ENCODE measurements at regions not wholly inside any gene's neighbourhood (a gene's known extent, or its start where the extent isn't known, plus 50 kb on each side); places are given as distances from the start of the nearest gene placed in this dataset.

- TF ChIP-seq USF2 (IDR thresholded peaks at IDR 0.05; ENCODE audit: borderline replicate concordance, low read depth, low read length) (no peak), GATA2 (CRISPR knock-in tag; IDR thresholded peaks at IDR 0.05) (no peak), GABPA (IDR thresholded peaks at IDR 0.05; ENCODE audit: low read depth) (no peak)
Observed at GRCh38 chr5:28164568-28164967, 1126.2 kb upstream of the CDH9 start (continued).

- H3K36me3 ChIP-seq (replicated peaks in 1 of 2; ENCODE audit: control insufficient read depth in 1 of 2, insufficient read depth in 2 of 2, low read length in 1 of 2): no peaks in the 10 kb centered on the region
- no peak overlapping the region for H3K4me3 ChIP-seq (ENCODE audit: low read depth in 2 of 2, low read length in 1 of 2)
- H3K9me3 ChIP-seq: no peaks in the 10 kb centered on the region
- H3K27me3 ChIP-seq (ENCODE audit: insufficient read depth): no peaks in the 10 kb centered on the region
- no peak overlapping the region for H3K9ac ChIP-seq
- no peaks in the 10 kb centered on the region for H3F3A ChIP-seq (replicated peaks; ENCODE audit: insufficient read depth)
- no peaks in the 10 kb centered on the region for H3K79me2 ChIP-seq (ENCODE audit: insufficient read depth)
- H4K20me1 ChIP-seq (ENCODE audit: insufficient read depth): no peaks in the 10 kb centered on the region
- DNase-seq: no peak
- H3K27ac ChIP-seq (ENCODE audit: low read depth in 2 of 2, low read length in 1 of 2): no peak overlapping the region
- no peaks in the 10 kb centered on the region for H3K4me1 ChIP-seq (ENCODE audit: control insufficient read depth in 1 of 2, insufficient read depth in 2 of 2, low read depth in 1 of 2, low read length in 1 of 2)
- WGBS (ENCODE audit: low lambda C conversion rate): 43% methylated on average over 6 of the region's 6 CpGs
- no peaks in the 10 kb centered on the region for H3K9me2 ChIP-seq
- H3K4me2 ChIP-seq: no peak overlapping the region
- ChIA-PET POLR2A (no interaction called here), CTCF (no interaction called here)
- no peak overlapping the region for H2AFZ ChIP-seq (ENCODE audit: low read depth)
- TF ChIP-seq RCOR1 (IDR thresholded peaks at IDR 0.05; ENCODE audit: low read length): no peak
- no peak for TF ChIP-seq RAD21 (IDR thresholded peaks at IDR 0.05; ENCODE audit: low read length)
- no peak for TF ChIP-seq NFIC (IDR thresholded peaks at IDR 0.05; ENCODE audit: borderline replicate concordance)
- TF ChIP-seq RXRA (IDR thresholded peaks at IDR 0.05; ENCODE audit: borderline replicate concordance, low read depth): no peak
- no peak for TF ChIP-seq FOXM1 (IDR thresholded peaks at IDR 0.05; ENCODE audit: low read depth)
- no peak for TF ChIP-seq JUND (IDR thresholded peaks at IDR 0.05)
- no peak for TF ChIP-seq RFX5 (IDR thresholded peaks at IDR 0.05; ENCODE audit: low read length)
- no peak for TF ChIP-seq FOXJ3 (CRISPR knock-in tag; IDR thresholded peaks at IDR 0.05)
- no peak for TF ChIP-seq FOSL2 (IDR thresholded peaks at IDR 0.05; ENCODE audit: borderline replicate concordance, low read depth)
- no peak for TF ChIP-seq TEAD4 (IDR thresholded peaks at IDR 0.05; ENCODE audit: borderline replicate concordance, insufficient read depth)
- TF ChIP-seq ELF1 (IDR thresholded peaks at IDR 0.05): no peak
Observed at GRCh38 chr5:28156981-28157380, 1118.6 kb upstream of the CDH9 start.

GRCh38 chr5:28143519-28143918 lies 1105.1 kb upstream of the CDH9 start:
- no peaks in the 10 kb centered on the region for H3K4me1 ChIP-seq (ENCODE audit: control insufficient read depth in 1 of 2, insufficient read depth in 2 of 2, low read depth in 1 of 2, low read length in 1 of 2)
- H3K36me3 ChIP-seq (replicated peaks in 1 of 2; ENCODE audit: control insufficient read depth in 1 of 2, insufficient read depth in 2 of 2, low read length in 1 of 2): no peaks in the 10 kb centered on the region
- H4K20me1 ChIP-seq (ENCODE audit: insufficient read depth): no peaks in the 10 kb centered on the region
- no peaks in the 10 kb centered on the region; the same call in 1 of the 2 replicates for H3K9me2 ChIP-seq
- POLR2A ChIA-PET: no interaction called here
- CTCF ChIA-PET: no interaction called here
- 9% methylated on average over 1 of the region's 1 CpG for WGBS (ENCODE audit: low lambda C conversion rate)
- no peak for TF ChIP-seq GATA2 (CRISPR knock-in tag; IDR thresholded peaks at IDR 0.05)
- no peak for TF ChIP-seq RAD21 (IDR thresholded peaks at IDR 0.05; ENCODE audit: low read length)
- no peak for TF ChIP-seq MEF2A (IDR thresholded peaks at IDR 0.05; ENCODE audit: borderline replicate concordance, low read depth)
- TF ChIP-seq ELF1 (IDR thresholded peaks at IDR 0.05): no peak
- no peak for TF ChIP-seq NRF1 (IDR thresholded peaks at IDR 0.05; ENCODE audit: low read depth, low read length)
- TF ChIP-seq CTCF (IDR thresholded peaks at IDR 0.05): no peak
- no peak for TF ChIP-seq TEAD4 (IDR thresholded peaks at IDR 0.05; ENCODE audit: borderline replicate concordance, insufficient read depth)
- DNase-seq: no peak
- no peak overlapping the region for H3K27ac ChIP-seq (ENCODE audit: low read depth in 2 of 2, low read length in 1 of 2)
- no peaks in the 10 kb centered on the region for H3K79me2 ChIP-seq (ENCODE audit: insufficient read depth)
- no peaks in the 10 kb centered on the region for H3K27me3 ChIP-seq (ENCODE audit: insufficient read depth)
- no peak overlapping the region for H3K4me2 ChIP-seq
- H3F3A ChIP-seq (replicated peaks; ENCODE audit: insufficient read depth): no peaks in the 10 kb centered on the region
- no peaks in the 10 kb centered on the region for H3K9me3 ChIP-seq
- no peak overlapping the region for H3K4me3 ChIP-seq (ENCODE audit: low read depth in 2 of 2, low read length in 1 of 2)
- no peak overlapping the region for H2AFZ ChIP-seq (ENCODE audit: low read depth)
- H3K9ac ChIP-seq: no peak overlapping the region

Measured in SK-N-SH (cell line).